HepG2 (cell line): ENCODE measurements at regions not wholly inside any gene's neighbourhood (a gene's known extent, or its start where the extent isn't known, plus 50 kb on each side); places are given as distances from the start of the nearest gene placed in this dataset.

Experiments used
- ATAC-seq: fragments of 200-7000 bp; cut with Tn5 transposase; 3 replicates; pipeline ENCODE4 v1.9.1; 2020; ENCODE audit warnings: mild to moderate bottlenecking, moderate library complexity
- BruUV-seq: library from RNA; stranded (reverse); fragments of 400-500 nt; replicated peaks from 2 replicates; lab custom pipeline; 2021; lab: Mats Ljungman, UMichigan
- CTCF ChIA-PET: fragments of 300-600 bp; formaldehyde crosslinking; extraction: SDS; loops from one replicate; lab custom pipeline; 2021; ENCODE audit warnings: low total read pairs, inconsistent platforms, low intra/inter-chr PET ratio; lab: Yijun Ruan, JAX
- POLR2A ChIA-PET: fragments of 350-600 bp; sonication (Branson Sonifier 250); formaldehyde crosslinking; loops from one replicate; lab custom pipeline; 2020; ENCODE audit warnings: antibody characterized with exemption, inconsistent platforms; lab: Yijun Ruan, JAX
- DNase-seq: peaks from one replicate; pipeline ENCODE4 v3.0.0-alpha.2; 2015; ENCODE audit warnings: low spot score
- FAIRE-seq: peaks from 3 replicates; lab custom pipeline; 2011; peaks lifted over from hg19 to GRCh38; lab: Jason Lieb, UNC
- H2AFZ ChIP-seq: one replicate; pipeline ENCODE4 v1.6.1; 2011; ENCODE audit warnings: low read length, inconsistent platforms
- H3K27ac ChIP-seq: fragments of 300-600 bp; 3 replicates; pipeline ENCODE4 v1.8.0; 2011; ENCODE audit warnings: mixed run types, mild to moderate bottlenecking, mixed read lengths, low read length, inconsistent platforms; ENCODE audit not compliant: insufficient read depth; ENCODE audit errors: extremely low read length
- H3K27me3 ChIP-seq, 2 experiments: fragments of 200-600 bp in 1 of 2; 2 replicates in 1 of 2; 3 replicates in 1 of 2; pipeline versions ENCODE4 v1.6.0 to v1.8.0; 2011; ENCODE audit warnings: low read length in 2 of 2, mild to moderate bottlenecking in 2 of 2, moderate library complexity in 2 of 2, inconsistent platforms in 1 of 2; ENCODE audit not compliant: insufficient read depth in 2 of 2, control insufficient read depth in 1 of 2
- H3K36me3 ChIP-seq, 2 experiments: fragments of 200-600 bp in 1 of 2; replicated peaks in 1 of 2; 2 replicates in 1 of 2; 3 replicates in 1 of 2; pipeline versions ENCODE4 v1.5.1 to v1.8.0; 2011; ENCODE audit warnings: low read length in 2 of 2, inconsistent platforms in 1 of 2; ENCODE audit not compliant: insufficient read depth in 2 of 2, control insufficient read depth in 1 of 2
- H3K4me1 ChIP-seq: 2 replicates; pipeline ENCODE4 v1.5.1; 2012; ENCODE audit warnings: low read length, inconsistent platforms; ENCODE audit not compliant: insufficient read depth
- H3K4me2 ChIP-seq: 2 replicates; pipeline ENCODE4 v1.6.0; 2011; ENCODE audit warnings: low read depth, low read length, inconsistent platforms
- H3K4me3 ChIP-seq, 3 experiments: fragments of 200-600 bp in 1 of 3; sonication (generic), shearing (Covaris generic) in 1 of 3; replicated peaks in 1 of 3; 2 replicates each; pipeline ENCODE4 v1.5.1; 2011 to 2016; ENCODE audit warnings: low read length in 3 of 3, inconsistent platforms in 2 of 3, low read depth in 2 of 3, mild to moderate bottlenecking in 2 of 3, control low read depth in 1 of 3, mixed read lengths in 1 of 3; ENCODE audit not compliant: insufficient read depth in 1 of 3
- H3K79me2 ChIP-seq: one replicate; pipeline ENCODE4 v1.6.1; 2011; ENCODE audit warnings: low read length, inconsistent platforms; ENCODE audit not compliant: insufficient read depth
- H3K9ac ChIP-seq: 2 replicates; pipeline ENCODE4 v1.6.0; 2011; ENCODE audit warnings: mild to moderate bottlenecking, low read depth, low read length, inconsistent platforms; ENCODE audit not compliant: insufficient read depth
- H3K9me3 ChIP-seq: 2 replicates; pipeline ENCODE4 v1.5.1; 2012; ENCODE audit warnings: mild to moderate bottlenecking, low read length
- H4K20me1 ChIP-seq: 2 replicates; pipeline ENCODE4 v1.6.0; 2011; ENCODE audit warnings: inconsistent platforms, mild to moderate bottlenecking, low read length, moderate library complexity; ENCODE audit not compliant: insufficient read depth
- EEA1 ChIP-seq: sonication (generic); formaldehyde crosslinking; IDR thresholded peaks from 2 replicates; pipeline ENCODE4 v1.5.1; 2020; ENCODE audit warnings: mild to moderate bottlenecking, missing genetic modification reagents, borderline replicate concordance
- GTF2F1 ChIP-seq: fragments of 150-350 bp; IDR thresholded peaks from 2 replicates; pipeline ENCODE4 v1.6.1; 2014; ENCODE audit warnings: low read length
- MXD4 ChIP-seq: IDR thresholded peaks from 2 replicates; pipeline ENCODE4 v1.6.1; 2016; ENCODE audit warnings: mild to moderate bottlenecking, missing biosample characterization, missing genetic modification reagents
- MYNN ChIP-seq: sonication (generic); formaldehyde crosslinking; IDR thresholded peaks from 2 replicates; pipeline ENCODE4 v1.4.0; 2020; ENCODE audit warnings: mild to moderate bottlenecking, low read depth, missing genetic modification reagents
- NR2F2 ChIP-seq: IDR thresholded peaks from 2 replicates; pipeline ENCODE4 v1.6.1; 2012; ENCODE audit warnings: low read depth, inconsistent platforms, borderline replicate concordance
- SP4 ChIP-seq: sonication (generic); formaldehyde crosslinking; IDR thresholded peaks from 2 replicates; pipeline ENCODE4 v1.8.1; 2023; ENCODE audit warnings: mild to moderate bottlenecking, missing genetic modification reagents
- ZNF225 ChIP-seq: sonication (generic); formaldehyde crosslinking; IDR thresholded peaks from 2 replicates; pipeline ENCODE4 v1.4.0; 2020; ENCODE audit warnings: mild to moderate bottlenecking, missing genetic modification reagents
- ZNF441 ChIP-seq: sonication (generic); formaldehyde crosslinking; IDR thresholded peaks from 2 replicates; pipeline ENCODE4 v1.7.0; 2021; ENCODE audit warnings: missing genetic modification reagents, borderline replicate concordance
- ZNF558 ChIP-seq: sonication (generic); formaldehyde crosslinking; IDR thresholded peaks from 2 replicates; pipeline ENCODE4 v1.9.0; 2022; ENCODE audit warnings: mild to moderate bottlenecking, missing genetic modification reagents, borderline replicate concordance
- ZNF775 ChIP-seq: sonication (generic); formaldehyde crosslinking; IDR thresholded peaks from 2 replicates; pipeline ENCODE4 v1.4.0; 2020; ENCODE audit warnings: missing genetic modification reagents, mild to moderate bottlenecking, moderate library complexity, borderline replicate concordance
- ZNF891 ChIP-seq: sonication (generic); formaldehyde crosslinking; IDR thresholded peaks from 2 replicates; pipeline ENCODE4 v1.5.0; 2020; ENCODE audit warnings: mild to moderate bottlenecking, missing genetic modification reagents
- ZSCAN30 ChIP-seq: sonication (generic); formaldehyde crosslinking; IDR thresholded peaks from 2 replicates; pipeline ENCODE4 v1.5.0; 2020; ENCODE audit warnings: mild to moderate bottlenecking, missing genetic modification reagents
- in situ Hi-C: cut with HindIII; loops from 2 replicates; pipeline ENCODE4 v1.10.0; 2017; ENCODE audit warnings: low pct_unique_long_range_greater_than_20kb; ENCODE audit not compliant: extremely low pct_ligation_motif_present
- intact Hi-C: fragments of 100-400 bp; cut with micrococcal nuclease; formaldehyde crosslinking; loops from one replicate; pipeline ENCODE4 v1.10.0; 2022; ENCODE audit not compliant: unreplicated experiment
- TF ChIP-seq, protein P1 (sequence below): sonication (generic); formaldehyde crosslinking; IDR thresholded peaks from 2 replicates; pipeline ENCODE4 v1.4.0; 2020; ENCODE audit warnings: missing genetic modification reagents
- TF ChIP-seq, protein P2 (sequence below): sonication (generic); formaldehyde crosslinking; IDR thresholded peaks from one replicate; pipeline ENCODE4 v1.5.1; 2020; ENCODE audit warnings: mild to moderate bottlenecking, missing genetic modification reagents; ENCODE audit errors: not compliant biosample characterization

DNA sequence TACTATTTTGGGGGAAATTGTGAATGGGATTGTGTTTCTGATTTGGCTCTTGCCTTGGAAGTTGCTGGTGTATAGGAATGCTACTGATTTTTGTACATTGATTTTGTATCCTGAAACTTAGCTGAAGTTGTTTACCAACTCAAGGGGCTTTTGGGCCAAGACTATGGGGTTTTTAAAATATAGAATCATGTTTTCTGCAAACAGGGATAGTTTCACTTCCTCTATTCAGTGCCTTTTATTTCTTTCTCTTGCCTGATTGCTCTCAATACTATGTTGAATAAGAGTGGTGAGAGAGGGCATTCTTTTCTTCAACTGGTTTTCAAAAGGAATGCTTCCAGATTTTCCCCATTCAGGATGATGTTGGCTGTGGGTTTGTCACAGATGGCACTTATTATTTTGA, 1383.8 kb upstream of the ACVR2A start (continued):
- TF ChIP-seq ZNF891 (CRISPR knock-in tag) = no peak
- no peak for TF ChIP-seq EEA1 (CRISPR knock-in tag)
- TF ChIP-seq, protein P1, sequence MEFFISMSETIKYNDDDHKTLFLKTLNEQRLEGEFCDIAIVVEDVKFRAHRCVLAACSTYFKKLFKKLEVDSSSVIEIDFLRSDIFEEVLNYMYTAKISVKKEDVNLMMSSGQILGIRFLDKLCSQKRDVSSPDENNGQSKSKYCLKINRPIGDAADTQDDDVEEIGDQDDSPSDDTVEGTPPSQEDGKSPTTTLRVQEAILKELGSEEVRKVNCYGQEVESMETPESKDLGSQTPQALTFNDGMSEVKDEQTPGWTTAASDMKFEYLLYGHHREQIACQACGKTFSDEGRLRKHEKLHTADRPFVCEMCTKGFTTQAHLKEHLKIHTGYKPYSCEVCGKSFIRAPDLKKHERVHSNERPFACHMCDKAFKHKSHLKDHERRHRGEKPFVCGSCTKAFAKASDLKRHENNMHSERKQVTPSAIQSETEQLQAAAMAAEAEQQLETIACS = no peak

DNA sequence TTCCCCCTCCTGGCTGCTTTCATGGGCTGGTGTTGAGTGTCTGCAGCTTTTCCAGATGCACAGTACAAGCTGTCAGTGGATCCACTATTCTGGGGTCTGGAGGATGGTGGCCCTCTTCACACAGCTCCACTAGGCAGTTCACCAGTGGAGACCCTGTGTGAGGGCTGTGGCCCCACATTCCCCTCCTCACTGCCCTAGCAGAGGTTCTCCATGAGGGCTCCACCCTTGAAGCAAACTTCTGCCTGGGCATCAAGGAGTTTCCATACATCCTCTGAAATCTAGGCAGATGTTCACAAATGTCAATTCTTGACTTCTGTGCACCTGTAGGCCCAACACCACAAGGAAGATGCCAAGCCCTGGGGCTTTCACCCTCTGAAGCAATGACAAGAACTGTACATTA, 1386.2 kb upstream of the ACVR2A start:
- Histone ChIP-seq H3K9ac (no peak overlapping the region), H3K36me3 (no peaks in the 10 kb centered on the region), H3K4me1 (no peaks in the 10 kb centered on the region), H3K27me3 (no peaks in the 10 kb centered on the region), H3K4me2 (no peak overlapping the region), H3K27ac (no peak overlapping the region), H2AFZ (no peak overlapping the region), H4K20me1 (no peaks in the 10 kb centered on the region), H3K9me3 (peaks cover 47% of the 10 kb centered on the region), H3K4me3 (no peak overlapping the region), H3K79me2 (no peaks in the 10 kb centered on the region)
- intact Hi-C loops (no loop called here), in situ Hi-C loops (no loop called here)
- TF ChIP-seq ZSCAN30 (CRISPR knock-in tag) (no peak), MXD4 (CRISPR knock-in tag) (no peak), MYNN (no peak), ZNF775 (CRISPR knock-in tag) (no peak), ZNF558 (CRISPR knock-in tag) (no peak), GTF2F1 (no peak), SP4 (no peak), ZNF225 (CRISPR knock-in tag) (no peak), NR2F2 (no peak), ZNF441 (CRISPR knock-in tag) (no peak)
- TF ChIP-seq, protein P2, sequence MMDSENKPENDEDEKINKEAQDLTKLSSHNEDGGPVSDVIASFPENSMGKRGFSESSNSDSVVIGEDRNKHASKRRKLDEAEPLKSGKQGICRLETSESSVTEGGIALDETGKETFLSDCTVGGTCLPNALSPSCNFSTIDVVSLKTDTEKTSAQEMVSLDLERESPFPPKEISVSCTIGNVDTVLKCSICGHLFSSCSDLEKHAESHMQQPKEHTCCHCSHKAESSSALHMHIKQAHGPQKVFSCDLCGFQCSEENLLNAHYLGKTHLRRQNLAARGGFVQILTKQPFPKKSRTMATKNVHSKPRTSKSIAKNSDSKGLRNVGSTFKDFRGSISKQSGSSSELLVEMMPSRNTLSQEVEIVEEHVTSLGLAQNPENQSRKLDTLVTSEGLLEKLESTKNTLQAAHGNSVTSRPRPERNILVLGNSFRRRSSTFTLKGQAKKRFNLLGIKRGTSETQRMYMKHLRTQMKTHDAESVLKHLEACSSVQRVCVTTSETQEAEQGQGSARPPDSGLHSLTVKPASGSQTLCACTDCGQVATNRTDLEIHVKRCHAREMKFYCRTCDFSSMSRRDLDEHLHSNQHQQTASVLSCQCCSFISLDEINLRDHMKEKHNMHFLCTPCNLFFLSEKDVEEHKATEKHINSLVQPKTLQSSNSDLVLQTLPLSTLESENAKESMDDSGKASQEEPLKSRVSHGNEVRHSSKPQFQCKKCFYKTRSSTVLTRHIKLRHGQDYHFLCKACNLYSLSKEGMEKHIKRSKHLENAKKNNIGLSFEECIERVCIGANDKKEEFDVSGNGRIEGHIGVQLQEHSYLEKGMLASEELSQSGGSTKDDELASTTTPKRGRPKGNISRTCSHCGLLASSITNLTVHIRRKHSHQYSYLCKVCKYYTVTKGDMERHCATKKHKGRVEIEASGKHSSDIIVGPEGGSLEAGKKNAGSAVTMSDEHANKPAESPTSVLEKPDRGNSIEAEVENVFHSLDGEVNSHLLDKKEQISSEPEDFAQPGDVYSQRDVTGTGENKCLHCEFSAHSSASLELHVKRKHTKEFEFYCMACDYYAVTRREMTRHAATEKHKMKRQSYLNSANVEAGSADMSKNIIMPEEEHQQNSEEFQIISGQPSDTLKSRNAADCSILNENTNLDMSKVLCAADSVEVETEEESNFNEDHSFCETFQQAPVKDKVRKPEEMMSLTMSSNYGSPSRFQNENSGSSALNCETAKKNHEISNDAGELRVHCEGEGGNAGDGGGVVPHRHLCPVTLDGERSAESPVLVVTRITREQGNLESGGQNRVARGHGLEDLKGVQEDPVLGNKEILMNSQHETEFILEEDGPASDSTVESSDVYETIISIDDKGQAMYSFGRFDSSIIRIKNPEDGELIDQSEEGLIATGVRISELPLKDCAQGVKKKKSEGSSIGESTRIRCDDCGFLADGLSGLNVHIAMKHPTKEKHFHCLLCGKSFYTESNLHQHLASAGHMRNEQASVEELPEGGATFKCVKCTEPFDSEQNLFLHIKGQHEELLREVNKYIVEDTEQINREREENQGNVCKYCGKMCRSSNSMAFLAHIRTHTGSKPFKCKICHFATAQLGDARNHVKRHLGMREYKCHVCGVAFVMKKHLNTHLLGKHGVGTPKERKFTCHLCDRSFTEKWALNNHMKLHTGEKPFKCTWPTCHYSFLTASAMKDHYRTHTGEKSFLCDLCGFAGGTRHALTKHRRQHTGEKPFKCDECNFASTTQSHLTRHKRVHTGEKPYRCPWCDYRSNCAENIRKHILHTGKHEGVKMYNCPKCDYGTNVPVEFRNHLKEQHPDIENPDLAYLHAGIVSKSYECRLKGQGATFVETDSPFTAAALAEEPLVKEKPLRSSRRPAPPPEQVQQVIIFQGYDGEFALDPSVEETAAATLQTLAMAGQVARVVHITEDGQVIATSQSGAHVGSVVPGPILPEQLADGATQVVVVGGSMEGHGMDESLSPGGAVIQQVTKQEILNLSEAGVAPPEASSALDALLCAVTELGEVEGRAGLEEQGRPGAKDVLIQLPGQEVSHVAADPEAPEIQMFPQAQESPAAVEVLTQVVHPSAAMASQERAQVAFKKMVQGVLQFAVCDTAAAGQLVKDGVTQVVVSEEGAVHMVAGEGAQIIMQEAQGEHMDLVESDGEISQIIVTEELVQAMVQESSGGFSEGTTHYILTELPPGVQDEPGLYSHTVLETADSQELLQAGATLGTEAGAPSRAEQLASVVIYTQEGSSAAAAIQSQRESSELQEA (CRISPR knock-in tag) = no peak
- no peak for FAIRE-seq
- BruUV-seq = no TSS peak
- ChIA-PET CTCF (no interaction called here), POLR2A (no interaction called here)
- no peak for DNase-seq
- ATAC-seq = no peak
